ENCODE measurements at regions not wholly inside any gene's neighbourhood (a gene's known extent, or its start where the extent isn't known, plus 50 kb on each side); places are given as distances from the start of the nearest gene placed in this dataset.

- Histone ChIP-seq H3K9me3 (ENCODE audit: control insufficient read depth in 1 of 2, insufficient read depth in 1 of 2, low read length in 2 of 2) (no peaks in the 10 kb centered on the region), H3K27ac (ENCODE audit: low read depth in 1 of 2, low read length in 2 of 2) (no peak overlapping the region), H3K36me3 (ENCODE audit: insufficient read depth, low read length) (no peaks in the 10 kb centered on the region), H3K27me3 (ENCODE audit: control insufficient read depth in 1 of 2, insufficient read depth in 2 of 2, low read length in 2 of 2) (no peaks in the 10 kb centered on the region), H3K4me3 (ENCODE audit: low read length) (no peak overlapping the region), H3K4me1 (ENCODE audit: insufficient read depth, low read length) (no peaks in the 10 kb centered on the region)
- Mint-ChIP-seq H3K36me3 (ENCODE audit: low read depth) (no peaks in the 10 kb centered on the region), H3K27ac (no peak overlapping the region), H3K4me1 (ENCODE audit: low read depth) (no peaks in the 10 kb centered on the region), H3K27me3 (no peaks in the 10 kb centered on the region), H3K4me3 (no peak overlapping the region), H3K9me3 (no peaks in the 10 kb centered on the region)
- ChIA-PET CTCF (no interaction called here), POLR2A (no interaction called here)
- TF ChIP-seq CTCF (IDR thresholded peaks at IDR 0.05) = no peak
- ATAC-seq (ENCODE audit: poor library complexity) = no peak
- no peak for DNase-seq
- intact Hi-C loops (cut with DNase I, micrococcal nuclease) = no loop called here
Measured at GRCh38 chr21:14900058-14900457, 164.7 kb downstream of the NRIP1 start.

GRCh38 chr21:14895792-14896191, 169.0 kb downstream of the NRIP1 start:
- Histone ChIP-seq H3K4me3 (ENCODE audit: low read length) (no peak overlapping the region), H3K4me1 (ENCODE audit: insufficient read depth, low read length) (no peaks in the 10 kb centered on the region), H3K36me3 (ENCODE audit: insufficient read depth, low read length) (no peaks in the 10 kb centered on the region), H3K27me3 (ENCODE audit: control insufficient read depth in 1 of 2, insufficient read depth in 2 of 2, low read length in 2 of 2) (no peaks in the 10 kb centered on the region), H3K9me3 (ENCODE audit: control insufficient read depth in 1 of 2, insufficient read depth in 1 of 2, low read length in 2 of 2) (no peaks in the 10 kb centered on the region), H3K27ac (ENCODE audit: low read depth in 1 of 2, low read length in 2 of 2) (no peak overlapping the region)
- Mint-ChIP-seq H3K4me3 (no peak overlapping the region), H3K9me3 (no peaks in the 10 kb centered on the region), H3K36me3 (ENCODE audit: low read depth) (no peaks in the 10 kb centered on the region), H3K4me1 (ENCODE audit: low read depth) (no peaks in the 10 kb centered on the region), H3K27me3 (no peaks in the 10 kb centered on the region), H3K27ac (no peak overlapping the region)
- no peak for DNase-seq
- POLR2A ChIA-PET = no interaction called here
- TF ChIP-seq CTCF (IDR thresholded peaks at IDR 0.05) = no peak
- CTCF ChIA-PET = no interaction called here
- ATAC-seq (ENCODE audit: poor library complexity) = no peak
- intact Hi-C loops (cut with DNase I, micrococcal nuclease) = no loop called here

GRCh38 chr21:14890141-14890540, 174.7 kb downstream of the NRIP1 start:
- DNase-seq = no peak
- CTCF ChIA-PET = no interaction called here

More at GRCh38 chr21:14890141-14890540, 174.7 kb downstream of the NRIP1 start:
- Mint-ChIP-seq H3K9me3 (no peaks in the 10 kb centered on the region), H3K36me3 (ENCODE audit: low read depth) (no peaks in the 10 kb centered on the region), H3K4me1 (ENCODE audit: low read depth) (no peaks in the 10 kb centered on the region), H3K27ac (no peak overlapping the region), H3K4me3 (no peak overlapping the region), H3K27me3 (no peaks in the 10 kb centered on the region)
- Histone ChIP-seq H3K27ac (ENCODE audit: low read depth in 1 of 2, low read length in 2 of 2) (no peak overlapping the region), H3K4me3 (ENCODE audit: low read length) (no peak overlapping the region), H3K36me3 (ENCODE audit: insufficient read depth, low read length) (no peaks in the 10 kb centered on the region), H3K9me3 (ENCODE audit: control insufficient read depth in 1 of 2, insufficient read depth in 1 of 2, low read length in 2 of 2) (no peaks in the 10 kb centered on the region), H3K27me3 (ENCODE audit: control insufficient read depth in 1 of 2, insufficient read depth in 2 of 2, low read length in 2 of 2) (no peaks in the 10 kb centered on the region), H3K4me1 (ENCODE audit: insufficient read depth, low read length) (no peaks in the 10 kb centered on the region)
- intact Hi-C loops (cut with DNase I, micrococcal nuclease) = no loop called here
- POLR2A ChIA-PET = no interaction called here
- no peak for ATAC-seq (ENCODE audit: poor library complexity)
- no peak for TF ChIP-seq CTCF (IDR thresholded peaks at IDR 0.05)
